Gastrocnemius medialis (tissue), 4 donors: ENCODE measurements at regions not wholly inside any gene's neighbourhood (a gene's known extent, or its start where the extent isn't known, plus 50 kb on each side); places are given as distances from the start of the nearest gene placed in this dataset.

Source experiments
- ATAC-seq, 2 donors: fragments of 150-250 bp; one replicate each; pipeline ENCODE4 v1.9.1; 2016
- DNase-seq, 2 donors: peaks; one replicate each; pipeline ENCODE4 v3.0.0-alpha.2; 2019
- H3K27ac ChIP-seq, 4 donors: fragments of 200-600 bp; sonication (generic); 1 replicate in 1 of 4; 2 replicates in 3 of 4; pipeline ENCODE4 v1.5.1; 2016 to 2018; ENCODE audit warnings: mild to moderate bottlenecking in 2 of 4, moderate library complexity in 1 of 4
- H3K27me3 ChIP-seq, 3 donors: fragments of 200-600 bp; sonication (generic) in 2 of 3; 1 replicate in 1 of 3; 2 replicates in 2 of 3; pipeline versions ENCODE4 v1.5.1 to v1.6.0; 2016 to 2019; ENCODE audit warnings: mild to moderate bottlenecking in 1 of 3, moderate library complexity in 1 of 3
- H3K36me3 ChIP-seq, 2 donors: fragments of 200-600 bp; sonication (generic) in 1 of 2; one replicate each; pipeline ENCODE4 v1.5.1; 2017 to 2018
- H3K4me1 ChIP-seq, 2 donors: fragments of 200-600 bp; sonication (generic) in 1 of 2; one replicate each; pipeline ENCODE4 v1.5.1; 2016 to 2017; ENCODE audit warnings: mild to moderate bottlenecking in 2 of 2
- H3K4me3 ChIP-seq, 4 donors: fragments of 200-600 bp; sonication (generic) in 3 of 4; 1 replicate in 1 of 4; 2 replicates in 3 of 4; pipeline ENCODE4 v1.5.1; 2016 to 2019; ENCODE audit warnings: mild to moderate bottlenecking in 2 of 4
- H3K9me3 ChIP-seq, 3 donors: fragments of 200-600 bp; sonication (generic) in 2 of 3; 1 replicate in 1 of 3; 2 replicates in 2 of 3; pipeline ENCODE4 v1.5.1; 2016 to 2019
- CTCF ChIP-seq, 5 experiments: fragments of 450-650 bp in 3 of 5; fragments of 200-600 bp in 2 of 5; sonication (generic) in 2 of 5; IDR thresholded peaks in 4 of 5; conservative IDR thresholded peaks in 1 of 5; 1 replicate in 4 of 5; 2 replicates in 1 of 5; pipeline ENCODE4 v1.5.1; 2016 to 2019; ENCODE audit warnings: antibody characterized with exemption in 5 of 5, mild to moderate bottlenecking in 3 of 5, moderate library complexity in 3 of 5
- POLR2A ChIP-seq, 2 donors: fragments of 450-650 bp; IDR thresholded peaks; one replicate each; pipeline ENCODE4 v1.6.1; 2017; ENCODE audit warnings: antibody characterized with exemption in 2 of 2, mild to moderate bottlenecking in 2 of 2, moderate library complexity in 2 of 2
- in situ Hi-C, 4 donors: fragments of 200-750 bp; cut with MboI; loops; one replicate each; pipeline versions ENCODE4 v1.15.0 to v1.8.0; 2017; ENCODE audit warnings: low sequenced_read_pairs in 4 of 4
- intact Hi-C: fragments of 100-400 bp; cut with DNase I; formaldehyde crosslinking; loops from one replicate; pipeline ENCODE4 v1.15.1; 2023; ENCODE audit warnings: low total_unique reads

GRCh38 chr13:53512635-53513034, 484.0 kb downstream of the OLFM4 start:
- DNase-seq: no peak
- Histone ChIP-seq H3K27ac (no peak overlapping the region), H3K4me1 (no peaks in the 10 kb centered on the region), H3K36me3 (no peaks in the 10 kb centered on the region), H3K4me3 (no peak overlapping the region), H3K27me3 (no peaks in the 10 kb centered on the region), H3K9me3 (no peaks in the 10 kb centered on the region)
- in situ Hi-C loops (no loop called here), intact Hi-C loops (no loop called here)
- TF ChIP-seq CTCF (IDR thresholded peaks at IDR 0.05 in 4 of 5, conservative IDR thresholded peaks at IDR 0.05 in 1 of 5): no peak
- no peak for TF ChIP-seq POLR2A (IDR thresholded peaks at IDR 0.05)
- ATAC-seq: no peak

- Histone ChIP-seq H3K4me3 (no peak overlapping the region), H3K4me1 (no peaks in the 10 kb centered on the region), H3K27ac (no peak overlapping the region), H3K36me3 (no peaks in the 10 kb centered on the region), H3K9me3 (no peaks in the 10 kb centered on the region), H3K27me3 (no peaks in the 10 kb centered on the region)
- intact Hi-C loops (no loop called here), in situ Hi-C loops (no loop called here)
- ATAC-seq: no peak
- TF ChIP-seq POLR2A (IDR thresholded peaks at IDR 0.05): no peak
- TF ChIP-seq CTCF (IDR thresholded peaks at IDR 0.05 in 4 of 5, conservative IDR thresholded peaks at IDR 0.05 in 1 of 5): no peak
- DNase-seq: no peak
These were observed 484.6 kb downstream of the OLFM4 start for GRCh38 chr13:53513226-53513625.

- H3K36me3 ChIP-seq: no peaks in the 10 kb centered on the region
- intact Hi-C loops: no loop called here
- DNase-seq (no peak), ATAC-seq (no peak)
- H3K4me1 ChIP-seq: no peaks in the 10 kb centered on the region
- no peak for TF ChIP-seq CTCF (IDR thresholded peaks at IDR 0.05 in 4 of 5, conservative IDR thresholded peaks at IDR 0.05 in 1 of 5)
- TF ChIP-seq POLR2A (IDR thresholded peaks at IDR 0.05): no peak
- H3K9me3 ChIP-seq: no peaks in the 10 kb centered on the region
- no peak overlapping the region for H3K27ac ChIP-seq
- in situ Hi-C loops: no loop called here
- no peaks in the 10 kb centered on the region for H3K27me3 ChIP-seq
- no peak overlapping the region for H3K4me3 ChIP-seq
These were observed 491.5 kb downstream of the OLFM4 start for GRCh38 chr13:53520132-53520531.

- Histone ChIP-seq H3K4me1 (no peaks in the 10 kb centered on the region), H3K27me3 (no peaks in the 10 kb centered on the region), H3K36me3 (no peaks in the 10 kb centered on the region), H3K9me3 (no peaks in the 10 kb centered on the region), H3K27ac (no peak overlapping the region), H3K4me3 (no peak overlapping the region)
- DNase-seq (no peak), ATAC-seq (no peak)
- intact Hi-C loops: no loop called here
- in situ Hi-C loops: no loop called here
- TF ChIP-seq POLR2A (IDR thresholded peaks at IDR 0.05) (no peak), CTCF (IDR thresholded peaks at IDR 0.05 in 4 of 5, conservative IDR thresholded peaks at IDR 0.05 in 1 of 5) (no peak)
These were observed 493.4 kb downstream of the OLFM4 start for GRCh38 chr13:53522034-53522433.

GRCh38 chr13:53537586-53537985, 509.0 kb downstream of the OLFM4 start:
- in situ Hi-C loops (no loop called here), intact Hi-C loops (no loop called here)
- no peak for ATAC-seq
- no peak for TF ChIP-seq CTCF (IDR thresholded peaks at IDR 0.05 in 4 of 5, conservative IDR thresholded peaks at IDR 0.05 in 1 of 5)
- no peak for TF ChIP-seq POLR2A (IDR thresholded peaks at IDR 0.05)
- Histone ChIP-seq H3K4me1 (no peaks in the 10 kb centered on the region), H3K36me3 (no peaks in the 10 kb centered on the region), H3K9me3 (no peaks in the 10 kb centered on the region), H3K27ac (no peak overlapping the region), H3K27me3 (no peaks in the 10 kb centered on the region), H3K4me3 (no peak overlapping the region)
- no peak for DNase-seq
